ENCODE measurements at regions not wholly inside any gene's neighbourhood (a gene's known extent, or its start where the extent isn't known, plus 50 kb on each side); places are given as distances from the start of the nearest gene placed in this dataset.

DNA sequence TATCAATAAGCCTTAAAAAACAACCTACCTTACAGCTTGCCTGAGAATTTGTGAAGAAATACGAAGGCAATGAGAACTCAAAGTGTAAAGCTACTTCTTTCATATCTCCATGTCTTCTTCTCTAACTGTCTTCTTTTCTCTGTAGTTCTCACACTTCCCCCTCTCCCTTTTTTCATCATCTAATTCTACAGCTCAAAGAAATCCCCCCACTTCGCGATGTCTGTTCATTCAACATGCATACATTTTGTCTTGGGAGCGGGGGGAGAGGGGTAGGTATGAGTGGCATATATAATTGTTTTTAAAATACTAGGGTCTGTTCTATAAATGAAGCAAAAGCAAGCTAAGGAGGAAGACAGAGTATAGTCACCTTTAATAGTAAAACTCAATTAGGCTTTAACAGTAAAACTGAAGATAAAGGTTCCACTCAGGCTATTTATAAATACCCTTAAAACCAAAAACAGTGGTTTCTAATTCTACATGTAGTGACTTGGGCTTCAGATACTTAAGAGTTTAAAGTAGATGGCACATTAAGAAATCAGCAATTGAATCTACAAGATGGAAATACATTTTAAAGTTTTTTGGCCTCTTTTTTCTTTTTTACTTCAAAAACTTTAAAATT is 106.9 kb downstream of the KLF12 start (continued):
- no peak for TF ChIP-seq ZBTB33 (IDR thresholded peaks at IDR 0.05; ENCODE audit: extremely low read depth, insufficient replicate concordance, low read length)
- no peak for TF ChIP-seq TCF7L2 (IDR thresholded peaks at IDR 0.05; ENCODE audit: borderline replicate concordance, extremely low read depth, insufficient read depth, insufficient read length)
- TF ChIP-seq SRF (IDR thresholded peaks at IDR 0.05; ENCODE audit: low read depth) = no peak
- TF ChIP-seq ZNF274 (IDR thresholded peaks at IDR 0.05; ENCODE audit: low read depth, low read length) = no peak

- RAD21 ChIA-PET (ENCODE audit: low non-redundant PET in 1 of 2, low total read pairs in 2 of 2, uncharacterized antibody in 2 of 2, unreplicated experiment in 2 of 2) = no interaction called here
- BruUV-seq (replicated peaks) = no TSS peak
- no peak for TF ChIP-seq SP1 (IDR thresholded peaks at IDR 0.05; ENCODE audit: low read depth)
- no peak for TF ChIP-seq FOSL1 (IDR thresholded peaks at IDR 0.05; ENCODE audit: low read depth)
- TF ChIP-seq ZBTB33 (IDR thresholded peaks at IDR 0.05; ENCODE audit: extremely low read depth, insufficient replicate concordance, low read length) = no peak
- no peak for TF ChIP-seq EGR1 (IDR thresholded peaks at IDR 0.05; ENCODE audit: low read depth)
- no peak for TF ChIP-seq REST (IDR thresholded peaks at IDR 0.05; ENCODE audit: low read depth)
- no peak for TF ChIP-seq POLR2AphosphoS5 (IDR thresholded peaks at IDR 0.05; ENCODE audit: low read depth, low read length)
- TF ChIP-seq CBX3 (IDR thresholded peaks at IDR 0.05; ENCODE audit: low read depth) = no peak
- TF ChIP-seq SIN3A (IDR thresholded peaks at IDR 0.05; ENCODE audit: low read depth) = no peak
- TF ChIP-seq CEBPB (IDR thresholded peaks at IDR 0.05; ENCODE audit: low read depth) = no peak
- no peak for TF ChIP-seq ZNF274 (IDR thresholded peaks at IDR 0.05; ENCODE audit: low read depth, low read length)
- TF ChIP-seq ELF1 (IDR thresholded peaks at IDR 0.05; ENCODE audit: borderline replicate concordance, low read depth) = no peak
- no peak for TF ChIP-seq EZH2phosphoT487 (IDR thresholded peaks at IDR 0.05; ENCODE audit: borderline replicate concordance)
- no peak for TF ChIP-seq RAD21 (IDR thresholded peaks at IDR 0.05; ENCODE audit: low read depth)
- TF ChIP-seq ZFX (IDR thresholded peaks at IDR 0.05) = no peak
- H3K27ac ChIP-seq (ENCODE audit: low read depth, low read length) = no peak overlapping the region
- no peaks in the 10 kb centered on the region; the same call in 1 of the 2 replicates for H3K9me2 ChIP-seq (ENCODE audit: insufficient read depth)
- CTCF ChIA-PET = no interaction called here
- ATAC-seq = no peak
- H4K20me1 ChIP-seq (ENCODE audit: insufficient read depth) = no peaks in the 10 kb centered on the region
- H3K27me3 ChIP-seq (ENCODE audit: insufficient read depth, low read length) = no peaks in the 10 kb centered on the region
- DNase-seq (ENCODE audit: low read depth, low spot score) = no peak
- no peaks in the 10 kb centered on the region for H3K9me3 ChIP-seq (ENCODE audit: control insufficient read depth in 1 of 2, insufficient read depth in 1 of 2, low read depth in 1 of 2, low read length in 2 of 2)
- no peak overlapping the region for H3K9ac ChIP-seq (ENCODE audit: low read length)
- no peak overlapping the region for H3K4me2 ChIP-seq (ENCODE audit: low read length)
- no peaks in the 10 kb centered on the region for H3K36me3 ChIP-seq (ENCODE audit: control insufficient read depth in 1 of 2, insufficient read depth in 2 of 2, low read length in 2 of 2)
- H3K4me3 ChIP-seq (replicated peaks in 1 of 2; ENCODE audit: low read depth in 1 of 2, low read length in 2 of 2) = no peak overlapping the region
- no peak overlapping the region for H2AFZ ChIP-seq (ENCODE audit: low read depth, low read length, poor library complexity, severe bottlenecking)
- H3K4me1 ChIP-seq (ENCODE audit: control insufficient read depth in 1 of 2, insufficient read depth in 2 of 2, low read length in 2 of 2) = no peaks in the 10 kb centered on the region
- POLR2A ChIA-PET = no interaction called here
- no peaks in the 10 kb centered on the region for H3K79me2 ChIP-seq (ENCODE audit: insufficient read depth, low read length)
- intact Hi-C loops (cut with micrococcal nuclease) = no loop called here
Measured at GRCh38 chr13:74026753-74027152, 107.5 kb downstream of the KLF12 start.

Measured in HCT116 (cell line).